GM12892 (cell line): ENCODE measurements at regions not wholly inside any gene's neighbourhood (a gene's known extent, or its start where the extent isn't known, plus 50 kb on each side); places are given as distances from the start of the nearest gene placed in this dataset.

ENCODE experiments used
- POLR2A ChIP-seq: IDR thresholded peaks from 2 replicates; pipeline ENCODE4 v1.6.1; 2011; ENCODE audit warnings: low read depth, low read length, control low read depth
- POLR2AphosphoS5 ChIP-seq: IDR thresholded peaks from 2 replicates; pipeline ENCODE4 v1.6.1; 2011; ENCODE audit warnings: low read depth, low read length, control low read depth

GRCh38 chr2:204191574-204191973, 255.0 kb downstream of the ICOS start:
- TF ChIP-seq POLR2A (no peak), POLR2AphosphoS5 (no peak)
